Activated B cell treated with CpG ODN at 0.5 μM for 24 hours (primary cell): ENCODE measurements at regions not wholly inside any gene's neighbourhood (a gene's known extent, or its start where the extent isn't known, plus 50 kb on each side); places are given as distances from the start of the nearest gene placed in this dataset.

Source experiments
- ATAC-seq: fragments of 200-7000 bp; cut with Tn5 transposase; one replicate; pipeline ENCODE4 v1.10.0; 2021; ENCODE audit warnings: low read depth, mild to moderate bottlenecking, moderate library complexity
- CTCF ChIA-PET: fragments of 350-600 bp; sonication (Branson Sonifier 250); formaldehyde crosslinking; loops from one replicate; lab custom pipeline; 2021; ENCODE audit warnings: antibody characterized with exemption; lab: Charles Lee
- POLR2A ChIA-PET: fragments of 350-600 bp; sonication (Branson Sonifier 250); formaldehyde crosslinking; loops from one replicate; lab custom pipeline; 2021; ENCODE audit warnings: antibody characterized with exemption; lab: Charles Lee
- DNase-seq: peaks from one replicate; pipeline ENCODE4 v3.0.0; 2022
- H3K27ac Mint-ChIP-seq: one replicate; pipeline ENCODE4 v1.8.0; 2020; ENCODE audit warnings: mixed read lengths
- H3K27me3 Mint-ChIP-seq: one replicate; pipeline ENCODE4 v1.8.0; 2021; ENCODE audit warnings: mixed read lengths
- H3K36me3 Mint-ChIP-seq: one replicate; pipeline ENCODE4 v1.8.0; 2021; ENCODE audit warnings: low read depth, mixed read lengths
- H3K4me1 Mint-ChIP-seq: one replicate; pipeline ENCODE4 v1.8.0; 2021; ENCODE audit warnings: mixed read lengths
- H3K4me3 Mint-ChIP-seq: one replicate; pipeline ENCODE4 v1.8.0; 2020; ENCODE audit warnings: mild to moderate bottlenecking, mixed read lengths
- H3K9me3 Mint-ChIP-seq: one replicate; pipeline ENCODE4 v1.8.0; 2020; ENCODE audit warnings: mixed read lengths
- intact Hi-C: fragments of 100-400 bp; cut with micrococcal nuclease; formaldehyde crosslinking; loops from one replicate; pipeline ENCODE4 v1.15.1; 2024
- TF ChIP-seq, protein P1 (sequence below): fragments of 200-600 bp; IDR thresholded peaks from one replicate; pipeline ENCODE4 v1.8.0; 2022; ENCODE audit warnings: antibody characterized with exemption, mild to moderate bottlenecking

DNA sequence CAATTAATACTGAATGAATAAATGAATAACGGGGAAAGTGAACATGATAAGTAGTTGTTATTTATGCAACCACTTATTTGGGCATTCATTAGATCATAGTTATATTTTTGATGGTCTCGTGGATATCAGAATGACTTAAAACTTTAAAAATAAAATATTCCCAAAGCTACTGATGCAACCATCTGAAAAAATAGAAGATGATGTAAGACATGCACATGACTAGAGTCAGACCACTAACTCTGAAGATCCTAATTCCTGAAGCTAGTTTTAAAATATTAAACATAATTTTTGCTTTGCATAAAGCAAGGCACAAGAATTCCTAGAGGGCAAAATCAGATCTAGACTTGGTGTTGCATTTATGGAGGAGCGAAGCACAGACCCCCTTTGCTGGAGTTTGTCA, 616.1 kb downstream of the IRS1 start:
- ChIA-PET POLR2A (no interaction called here), CTCF (no interaction called here)
- H3K4me3 Mint-ChIP-seq: no peak overlapping the region
- ATAC-seq (no peak), DNase-seq (no peak)
- TF ChIP-seq, protein P1, sequence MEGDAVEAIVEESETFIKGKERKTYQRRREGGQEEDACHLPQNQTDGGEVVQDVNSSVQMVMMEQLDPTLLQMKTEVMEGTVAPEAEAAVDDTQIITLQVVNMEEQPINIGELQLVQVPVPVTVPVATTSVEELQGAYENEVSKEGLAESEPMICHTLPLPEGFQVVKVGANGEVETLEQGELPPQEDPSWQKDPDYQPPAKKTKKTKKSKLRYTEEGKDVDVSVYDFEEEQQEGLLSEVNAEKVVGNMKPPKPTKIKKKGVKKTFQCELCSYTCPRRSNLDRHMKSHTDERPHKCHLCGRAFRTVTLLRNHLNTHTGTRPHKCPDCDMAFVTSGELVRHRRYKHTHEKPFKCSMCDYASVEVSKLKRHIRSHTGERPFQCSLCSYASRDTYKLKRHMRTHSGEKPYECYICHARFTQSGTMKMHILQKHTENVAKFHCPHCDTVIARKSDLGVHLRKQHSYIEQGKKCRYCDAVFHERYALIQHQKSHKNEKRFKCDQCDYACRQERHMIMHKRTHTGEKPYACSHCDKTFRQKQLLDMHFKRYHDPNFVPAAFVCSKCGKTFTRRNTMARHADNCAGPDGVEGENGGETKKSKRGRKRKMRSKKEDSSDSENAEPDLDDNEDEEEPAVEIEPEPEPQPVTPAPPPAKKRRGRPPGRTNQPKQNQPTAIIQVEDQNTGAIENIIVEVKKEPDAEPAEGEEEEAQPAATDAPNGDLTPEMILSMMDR: no peak
- no peak overlapping the region for H3K27ac Mint-ChIP-seq
- H3K9me3 Mint-ChIP-seq: peaks cover 5% of the 10 kb centered on the region
- H3K27me3 Mint-ChIP-seq: peaks cover 4% of the 10 kb centered on the region
- no peaks in the 10 kb centered on the region for H3K4me1 Mint-ChIP-seq
- H3K36me3 Mint-ChIP-seq: no peaks in the 10 kb centered on the region
- intact Hi-C loops: no loop called here

DNA sequence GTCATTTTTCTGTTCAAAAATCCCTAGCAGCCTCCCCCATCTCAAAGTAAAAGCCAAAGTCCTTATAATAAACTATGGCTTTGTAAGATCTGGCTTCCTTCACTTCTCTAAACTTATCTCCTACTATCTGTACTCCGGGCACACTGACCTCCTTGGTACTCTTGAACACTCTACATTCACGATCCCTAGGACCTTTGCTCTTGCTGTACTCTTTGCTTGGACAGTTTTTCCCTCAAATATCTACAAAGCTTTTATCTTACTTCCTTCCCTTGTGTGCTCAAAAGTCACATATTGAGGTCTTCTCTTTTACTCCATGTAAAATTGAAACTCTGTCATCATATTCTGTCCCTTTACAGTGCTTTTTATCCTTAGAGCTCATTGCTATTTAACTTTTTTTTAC, 616.6 kb downstream of the IRS1 start:
- ChIA-PET POLR2A (no interaction called here), CTCF (no interaction called here)
- no peak for DNase-seq

DNA sequence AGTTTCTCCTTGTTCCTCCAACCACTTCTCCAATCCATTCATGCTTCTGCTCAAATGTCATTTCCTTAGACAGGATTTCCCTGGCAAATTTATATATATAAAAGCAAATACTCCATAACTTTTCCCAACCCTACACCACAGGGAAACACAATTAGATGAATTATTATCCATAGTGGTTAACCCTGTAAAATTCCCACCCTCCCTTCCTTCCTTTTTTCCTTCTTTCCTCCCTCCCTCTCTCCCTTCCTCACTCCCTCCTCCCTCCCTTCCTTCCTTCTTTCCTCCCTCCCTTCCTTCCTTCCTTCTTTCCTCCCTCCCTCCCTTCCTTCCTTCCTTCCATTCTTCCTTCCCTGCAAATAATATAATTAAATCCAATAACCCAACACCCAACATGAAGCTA, 617.7 kb downstream of the IRS1 start:
- H3K27ac Mint-ChIP-seq: no peak overlapping the region
- H3K4me3 Mint-ChIP-seq: no peak overlapping the region
- DNase-seq: no peak
- H3K4me1 Mint-ChIP-seq: no peaks in the 10 kb centered on the region
- intact Hi-C loops: no loop called here
- H3K27me3 Mint-ChIP-seq: peaks cover 4% of the 10 kb centered on the region
- no peak for ATAC-seq
- TF ChIP-seq, protein P1: no peak
- ChIA-PET CTCF (no interaction called here), POLR2A (no interaction called here)
- no peaks in the 10 kb centered on the region for H3K36me3 Mint-ChIP-seq
- H3K9me3 Mint-ChIP-seq: peaks cover 11% of the 10 kb centered on the region

More for the DNA sequence above, 616.6 kb downstream of the IRS1 start:
- intact Hi-C loops: no loop called here
- Mint-ChIP-seq H3K4me3 (no peak overlapping the region), H3K4me1 (no peaks in the 10 kb centered on the region), H3K27ac (no peak overlapping the region), H3K36me3 (no peaks in the 10 kb centered on the region), H3K9me3 (peaks cover 8% of the 10 kb centered on the region), H3K27me3 (peaks cover 4% of the 10 kb centered on the region)
- TF ChIP-seq, protein P1: no peak
- no peak for ATAC-seq

DNA sequence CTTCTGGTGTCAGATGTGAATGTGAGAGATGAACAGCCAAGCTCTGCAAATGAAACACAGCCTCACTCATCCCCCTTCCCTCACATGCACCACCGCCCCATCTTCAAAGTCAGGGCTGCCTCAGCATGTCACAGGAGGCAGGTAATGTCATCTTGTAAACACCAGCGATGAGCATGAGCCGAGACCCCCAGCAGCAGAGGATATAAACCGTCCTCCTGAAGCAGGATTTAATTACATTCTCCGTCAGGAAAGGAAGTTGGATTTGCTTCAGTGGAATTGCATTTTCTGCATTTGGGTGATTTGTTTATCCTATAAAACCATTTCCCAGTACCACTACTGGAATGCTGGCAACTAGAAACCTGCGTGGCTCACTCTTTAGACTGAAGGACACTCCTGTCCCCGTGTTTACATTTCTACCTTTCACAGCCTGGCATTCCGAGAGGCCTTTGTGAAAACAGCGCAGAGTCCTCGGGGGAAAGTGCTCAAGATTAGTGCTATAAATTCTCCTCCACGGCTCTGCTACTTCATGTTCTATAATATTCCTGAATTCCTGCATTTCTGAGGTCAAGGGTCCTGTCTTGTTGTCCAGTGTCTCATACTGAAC, 619.2 kb downstream of the IRS1 start:
- H3K27me3 Mint-ChIP-seq: peaks cover 4% of the 10 kb centered on the region
- intact Hi-C loops: no loop called here
- ChIA-PET CTCF (no interaction called here), POLR2A (no interaction called here)
- DNase-seq (no peak), ATAC-seq (no peak)
- H3K4me3 Mint-ChIP-seq: no peak overlapping the region
- H3K27ac Mint-ChIP-seq: no peak overlapping the region
- H3K9me3 Mint-ChIP-seq: peaks cover 18% of the 10 kb centered on the region
- TF ChIP-seq, protein P1: no peak
- H3K36me3 Mint-ChIP-seq: no peaks in the 10 kb centered on the region
- no peaks in the 10 kb centered on the region for H3K4me1 Mint-ChIP-seq

DNA sequence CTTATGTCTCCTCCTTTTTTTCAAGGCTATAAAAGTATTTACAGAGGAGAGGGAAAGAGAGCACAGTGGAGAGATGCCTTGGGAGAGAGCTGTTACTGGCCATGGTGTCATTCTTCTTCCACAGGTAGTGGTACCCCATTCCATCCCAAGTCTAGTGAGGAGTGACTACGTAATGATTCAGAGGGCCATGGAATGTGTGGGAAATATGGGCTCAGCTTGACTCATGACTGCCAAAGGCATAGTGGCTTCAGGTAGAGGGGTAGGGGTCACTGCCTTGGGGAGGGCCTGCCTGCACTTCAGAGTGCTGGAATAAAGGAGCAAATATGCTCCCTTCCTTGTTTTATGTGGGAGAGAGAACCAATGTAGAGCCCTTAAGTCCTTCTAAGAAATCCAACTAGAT, 620.6 kb downstream of the IRS1 start:
- DNase-seq (no peak), ATAC-seq (no peak)
- H3K9me3 Mint-ChIP-seq: peaks cover 18% of the 10 kb centered on the region
- ChIA-PET POLR2A (no interaction called here), CTCF (no interaction called here)
- H3K4me3 Mint-ChIP-seq: no peak overlapping the region
- H3K27ac Mint-ChIP-seq: no peak overlapping the region
- intact Hi-C loops: no loop called here
- TF ChIP-seq, protein P1: no peak
- peaks cover 4% of the 10 kb centered on the region for H3K27me3 Mint-ChIP-seq
- H3K36me3 Mint-ChIP-seq: no peaks in the 10 kb centered on the region
- H3K4me1 Mint-ChIP-seq: no peaks in the 10 kb centered on the region
